Gastroesophageal sphincter (tissue), 3 donors: ENCODE measurements at regions not wholly inside any gene's neighbourhood (a gene's known extent, or its start where the extent isn't known, plus 50 kb on each side); places are given as distances from the start of the nearest gene placed in this dataset.

Experiments used
- CTCF ChIP-seq, 4 experiments: fragments of 200-600 bp in 2 of 4; fragments of 450-650 bp in 2 of 4; sonication (generic) in 1 of 4; IDR thresholded peaks; one replicate each; pipeline ENCODE4 v1.5.1; 2017 to 2019; ENCODE audit warnings: antibody characterized with exemption in 4 of 4, mild to moderate bottlenecking in 2 of 4, moderate library complexity in 2 of 4
- POLR2A ChIP-seq, 2 donors: fragments of 450-650 bp; IDR thresholded peaks; one replicate each; pipeline ENCODE4 v1.6.1; 2017; ENCODE audit warnings: antibody characterized with exemption in 2 of 2, mild to moderate bottlenecking in 2 of 2, moderate library complexity in 1 of 2
- POLR2AphosphoS5 ChIP-seq: sonication (generic); formaldehyde crosslinking; IDR thresholded peaks from one replicate; pipeline ENCODE4 v1.6.1; 2017; ENCODE audit warnings: antibody characterized with exemption

- TF ChIP-seq CTCF (IDR thresholded peaks at IDR 0.05) (no peak), POLR2AphosphoS5 (no peak), POLR2A (IDR thresholded peaks at IDR 0.05) (no peak)
These were observed 678.9 kb upstream of the CELF4 start for GRCh38 chr18:38244480-38244879.
